Heart left ventricle (tissue), 16 donors: ENCODE measurements at regions not wholly inside any gene's neighbourhood (a gene's known extent, or its start where the extent isn't known, plus 50 kb on each side); places are given as distances from the start of the nearest gene placed in this dataset.

Experiments used
- ATAC-seq, 4 donors: fragments of 200-7000 bp; cut with Tn5 transposase; one replicate each; pipeline ENCODE4 v1.9.1; 2020 to 2022; ENCODE audit warnings: moderate library complexity in 4 of 4, mild to moderate bottlenecking in 3 of 4, moderate number of reproducible peaks in 1 of 4
- DNase-seq, 5 donors: peaks; one replicate each; pipeline ENCODE4 v3.0.0-alpha.2; 2020
- H3K27ac ChIP-seq, 12 donors: fragments of 200-600 bp; sonication (generic) in 4 of 12; one replicate each; pipeline versions ENCODE4 v1.5.0 to v1.8.0; 2016 to 2022; ENCODE audit warnings: mild to moderate bottlenecking in 2 of 12
- H3K27me3 ChIP-seq, 9 donors: fragments of 200-600 bp; sonication (generic) in 2 of 9; one replicate each; pipeline versions ENCODE4 v1.5.1 to v1.8.0; 2016 to 2022; ENCODE audit warnings: mild to moderate bottlenecking in 3 of 9
- H3K36me3 ChIP-seq, 9 donors: fragments of 200-600 bp; sonication (generic) in 2 of 9; one replicate each; pipeline versions ENCODE4 v1.5.0 to v1.8.0; 2018 to 2022; ENCODE audit warnings: mild to moderate bottlenecking in 2 of 9
- H3K4me1 ChIP-seq, 12 donors: fragments of 200-600 bp; sonication (generic) in 4 of 12; one replicate each; pipeline versions ENCODE4 v1.5.0 to v1.8.0; 2016 to 2022; ENCODE audit warnings: mild to moderate bottlenecking in 3 of 12
- H3K4me3 ChIP-seq, 12 donors: fragments of 200-600 bp; sonication (generic) in 4 of 12; one replicate each; pipeline versions ENCODE4 v1.5.0 to v1.8.0; 2017 to 2022; ENCODE audit warnings: mild to moderate bottlenecking in 9 of 12, moderate library complexity in 4 of 12
- H3K9me3 ChIP-seq, 12 donors: fragments of 200-600 bp; sonication (generic) in 4 of 12; one replicate each; pipeline versions ENCODE4 v1.5.0 to v1.8.0; 2016 to 2022; ENCODE audit warnings: mild to moderate bottlenecking in 1 of 12
- POLR2A ChIP-seq, 2 donors: fragments of 450-650 bp; IDR thresholded peaks; one replicate each; pipeline ENCODE4 v1.6.1; 2017; ENCODE audit warnings: antibody characterized with exemption in 2 of 2, mild to moderate bottlenecking in 2 of 2, moderate library complexity in 2 of 2
- WGBS, 4 donors: extraction: QIAGEN DNeasy Blood & Tissue Kit in 2 of 4; methylation state at CpG; one replicate each; pipeline versions ENCODE4 v1.1.5 to v1.1.7; 2013 to 2018; 5-methylcytosine and 5-hydroxymethylcytosine counted together
- intact Hi-C, 10 donors: fragments of 100-400 bp; cut with DNase I; formaldehyde crosslinking; loops; one replicate each; pipeline versions ENCODE4 v1.11.1 to v1.14.2; 2022
- TF ChIP-seq, protein P1 (sequence below), 12 donors: fragments of 200-600 bp; sonication (generic) in 4 of 12; IDR thresholded peaks; one replicate each; pipeline versions ENCODE4 v1.5.0 to v1.8.0; 2018 to 2022; ENCODE audit warnings: antibody characterized with exemption in 12 of 12, mild to moderate bottlenecking in 5 of 12
- donor health status: ischemic (EF 13 %, LVEDD 7.1; RV severe dilation, severe dysfunction).
- donor health status: healthy with polysubstance abuse.
- donor health status: DM: no; HTN: yes; CAD: no.
- donor health status: DM: no; HTN: no; CAD: no.
- donor health status: ischemic (EF 25% LVEDD 6.9; RV normal size, moderate dysfunction).
- donor health status: ischemic (EF 25% LVEDD 5.7; RV mildly dilated, moderate dysfunction).
- donor health status: healthy.
- donor health status: DM: yes; HTN: yes; CAD: no.
- donor health status: ischemic (EF 35%, LVEDD 5.7; RV mildly dilated, moderate dysfunction).
- donor health status: nonischemic (EF 11% LVEDD 7.7; RV severe dilation, severe dysfunction).
- donor health status: DM: yes; HTN: yes; CAD: no.
- donor health status: PGD.
- donor health status: ischemic (EF 29% LVEDD 5.4; RV normal size, mild dysfunction).
- donor health status: nonischemic (EF 23%, LVEDD 6.1; RV moderate dilation, normal function).

DNA sequence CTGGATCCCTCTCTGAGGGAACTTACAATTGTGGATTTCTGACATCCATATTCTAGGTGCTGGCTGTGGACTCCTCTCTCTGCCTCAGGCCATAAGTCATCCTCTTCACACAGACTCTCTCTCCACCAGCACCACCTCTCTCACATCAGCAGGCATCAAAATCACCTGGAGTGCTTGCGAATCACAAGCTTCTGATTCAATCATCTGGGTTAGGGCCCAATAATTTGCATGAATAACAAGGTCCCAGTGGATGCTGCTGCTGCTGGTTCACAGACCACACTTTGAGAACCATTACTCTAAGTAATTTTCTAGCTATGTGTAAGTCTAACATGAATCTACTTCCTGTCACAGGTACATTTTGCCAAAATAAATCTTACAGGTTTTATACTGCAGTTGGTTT is 214.9 kb downstream of the DSEL start:
- Histone ChIP-seq H3K9me3 (peaks cover 0 to 15% (median 0%) of the 10 kb centered on the region in 12 donors), H3K27ac (no peak overlapping the region), H3K36me3 (no peaks in the 10 kb centered on the region), H3K27me3 (no peaks in the 10 kb centered on the region), H3K4me3 (no peak overlapping the region), H3K4me1 (no peaks in the 10 kb centered on the region)
- 88 to 95% (median 90%) methylated on average over 1 of the region's 1 CpG for WGBS, 4 donors
- no peak for ATAC-seq
- TF ChIP-seq, protein P1, sequence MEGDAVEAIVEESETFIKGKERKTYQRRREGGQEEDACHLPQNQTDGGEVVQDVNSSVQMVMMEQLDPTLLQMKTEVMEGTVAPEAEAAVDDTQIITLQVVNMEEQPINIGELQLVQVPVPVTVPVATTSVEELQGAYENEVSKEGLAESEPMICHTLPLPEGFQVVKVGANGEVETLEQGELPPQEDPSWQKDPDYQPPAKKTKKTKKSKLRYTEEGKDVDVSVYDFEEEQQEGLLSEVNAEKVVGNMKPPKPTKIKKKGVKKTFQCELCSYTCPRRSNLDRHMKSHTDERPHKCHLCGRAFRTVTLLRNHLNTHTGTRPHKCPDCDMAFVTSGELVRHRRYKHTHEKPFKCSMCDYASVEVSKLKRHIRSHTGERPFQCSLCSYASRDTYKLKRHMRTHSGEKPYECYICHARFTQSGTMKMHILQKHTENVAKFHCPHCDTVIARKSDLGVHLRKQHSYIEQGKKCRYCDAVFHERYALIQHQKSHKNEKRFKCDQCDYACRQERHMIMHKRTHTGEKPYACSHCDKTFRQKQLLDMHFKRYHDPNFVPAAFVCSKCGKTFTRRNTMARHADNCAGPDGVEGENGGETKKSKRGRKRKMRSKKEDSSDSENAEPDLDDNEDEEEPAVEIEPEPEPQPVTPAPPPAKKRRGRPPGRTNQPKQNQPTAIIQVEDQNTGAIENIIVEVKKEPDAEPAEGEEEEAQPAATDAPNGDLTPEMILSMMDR (IDR thresholded peaks at IDR 0.05), result no peak
- TF ChIP-seq POLR2A (IDR thresholded peaks at IDR 0.05), result no peak
- intact Hi-C loops, result no loop called here
- no peak for DNase-seq

- DNase-seq, result no peak
- WGBS, 4 donors, result 93 to 98% (median 95%) methylated on average over 4 of the region's 4 CpGs
- intact Hi-C loops, result loop anchor here in 1 of 10 donors (1.0 kb wide), 1 partner anchor 9 kb away; no protein-coding TSS in a partner anchor
These were observed 216.0 kb downstream of the DSEL start for GRCh38 chr18:67300498-67300897.

GRCh38 chr18:67292814-67293213 is 223.7 kb downstream of the DSEL start:
- H3K27ac ChIP-seq, result no peak overlapping the region
- intact Hi-C loops, result no loop called here
- H3K4me3 ChIP-seq, result no peak overlapping the region
- H3K4me1 ChIP-seq, result no peaks in the 10 kb centered on the region
- H3K36me3 ChIP-seq, result no peaks in the 10 kb centered on the region
- TF ChIP-seq POLR2A (IDR thresholded peaks at IDR 0.05), result no peak
- TF ChIP-seq, protein P1 (IDR thresholded peaks at IDR 0.05), result no peak
- DNase-seq (no peak), ATAC-seq (no peak)
- no peaks in the 10 kb centered on the region for H3K27me3 ChIP-seq
- 68 to 74% (median 73%) methylated on average over 3 of the region's 3 CpGs for WGBS, 4 donors
- H3K9me3 ChIP-seq, result peaks cover 0 to 3% (median 0%) of the 10 kb centered on the region in 12 donors

More at GRCh38 chr18:67300498-67300897, 216.0 kb downstream of the DSEL start:
- Histone ChIP-seq H3K4me3 (no peak overlapping the region), H3K27ac (no peak overlapping the region), H3K9me3 (peaks cover 0 to 15% (median 0%) of the 10 kb centered on the region in 12 donors), H3K36me3 (no peaks in the 10 kb centered on the region), H3K27me3 (no peaks in the 10 kb centered on the region), H3K4me1 (no peaks in the 10 kb centered on the region)
- ATAC-seq, result no peak
- TF ChIP-seq, protein P1 (IDR thresholded peaks at IDR 0.05), result no peak
- TF ChIP-seq POLR2A (IDR thresholded peaks at IDR 0.05), result no peak

- H3K9me3 ChIP-seq, result peaks cover 0 to 3% (median 0%) of the 10 kb centered on the region in 12 donors
- no peaks in the 10 kb centered on the region for H3K36me3 ChIP-seq
- intact Hi-C loops, result no loop called here
- no peak overlapping the region for H3K4me3 ChIP-seq
- no peaks in the 10 kb centered on the region for H3K4me1 ChIP-seq
- H3K27me3 ChIP-seq, result no peaks in the 10 kb centered on the region
- DNase-seq (no peak), ATAC-seq (no peak)
- H3K27ac ChIP-seq, result no peak overlapping the region
- TF ChIP-seq, protein P1 (IDR thresholded peaks at IDR 0.05), result no peak
- WGBS, 4 donors, result 63 to 86% (median 70%) methylated on average over 4 of the region's 4 CpGs
These were observed 226.1 kb downstream of the DSEL start for GRCh38 chr18:67290421-67290820.
